H9 (cell line): ENCODE measurements at regions not wholly inside any gene's neighbourhood (a gene's known extent, or its start where the extent isn't known, plus 50 kb on each side); places are given as distances from the start of the nearest gene placed in this dataset.

Experiments used
- DNase-seq: peaks from one replicate; pipeline ENCODE4 v3.0.0-alpha.2; 2017
- H2AFZ ChIP-seq: one replicate; pipeline ENCODE4 v1.6.1; 2013; ENCODE audit warnings: mild to moderate bottlenecking, low read length, control low read depth, moderate library complexity
- H2AK5ac ChIP-seq: 2 replicates; pipeline ENCODE4 v1.6.1; 2013; ENCODE audit warnings: low read length, control low read depth, mixed read lengths; ENCODE audit not compliant: insufficient read length
- H2BK120ac ChIP-seq: one replicate; pipeline ENCODE4 v1.6.1; 2013; ENCODE audit warnings: low read depth, mild to moderate bottlenecking, low read length, control low read depth, inconsistent platforms; ENCODE audit not compliant: poor library complexity, severe bottlenecking
- H2BK12ac ChIP-seq: 2 replicates; pipeline ENCODE4 v1.6.1; 2013; ENCODE audit warnings: low read length, control low read depth, mixed read lengths, low read depth; ENCODE audit not compliant: insufficient read length
- H2BK15ac ChIP-seq: 2 replicates; pipeline ENCODE4 v1.6.1; 2013; ENCODE audit warnings: low read depth, low read length, control low read depth
- H2BK20ac ChIP-seq: one replicate; pipeline ENCODE4 v1.6.1; 2013; ENCODE audit warnings: low read depth, mild to moderate bottlenecking, low read length, control low read depth, inconsistent platforms; ENCODE audit not compliant: poor library complexity, severe bottlenecking
- H2BK5ac ChIP-seq: 2 replicates; pipeline ENCODE4 v1.6.1; 2013; ENCODE audit warnings: low read length, control low read depth, mixed read lengths; ENCODE audit not compliant: insufficient read length
- H3K14ac ChIP-seq: 2 replicates; pipeline ENCODE4 v1.6.1; 2013; ENCODE audit warnings: low read length, control low read depth; ENCODE audit not compliant: insufficient read depth
- H3K18ac ChIP-seq: 2 replicates; pipeline ENCODE4 v1.6.1; 2013; ENCODE audit warnings: low read depth, mild to moderate bottlenecking, mixed read lengths, low read length, control low read depth; ENCODE audit not compliant: insufficient read length
- H3K23ac ChIP-seq: 2 replicates; pipeline ENCODE4 v1.6.1; 2013; ENCODE audit warnings: low read length, control low read depth, mixed read lengths, low read depth; ENCODE audit not compliant: insufficient read length
- H3K23me2 ChIP-seq: 2 replicates; pipeline ENCODE4 v1.6.1; 2013; ENCODE audit warnings: low read depth, mild to moderate bottlenecking, mixed read lengths, low read length, control low read depth; ENCODE audit not compliant: insufficient read length, poor library complexity, severe bottlenecking
- H3K27ac ChIP-seq: 2 replicates; pipeline ENCODE4 v1.5.1; 2013; ENCODE audit warnings: low read length, control low read depth, mixed read lengths, low read depth; ENCODE audit not compliant: insufficient read length
- H3K27me3 ChIP-seq: 2 replicates; pipeline ENCODE4 v1.6.1; 2013; ENCODE audit warnings: low read length, control low read depth, inconsistent platforms; ENCODE audit not compliant: insufficient read depth
- H3K4ac ChIP-seq: 2 replicates; pipeline ENCODE4 v1.6.1; 2013; ENCODE audit warnings: low read depth, mild to moderate bottlenecking, control low read depth, inconsistent platforms, low read length, moderate library complexity
- H3K4me1 ChIP-seq: 2 replicates; pipeline ENCODE4 v1.6.1; 2013; ENCODE audit warnings: low read length, control low read depth, inconsistent platforms; ENCODE audit not compliant: insufficient read depth
- H3K4me2 ChIP-seq: 2 replicates; pipeline ENCODE4 v1.6.1; 2013; ENCODE audit warnings: low read length, control low read depth, mixed read lengths; ENCODE audit not compliant: insufficient read length, insufficient read depth
- H3K56ac ChIP-seq: 2 replicates; pipeline ENCODE4 v1.6.1; 2013; ENCODE audit warnings: low read depth, mild to moderate bottlenecking, mixed read lengths, low read length, control low read depth; ENCODE audit not compliant: insufficient read length
- H3K79me1 ChIP-seq: 2 replicates; pipeline ENCODE4 v1.6.1; 2013; ENCODE audit warnings: low read depth, mild to moderate bottlenecking, moderate library complexity, low read length, control low read depth, inconsistent platforms; ENCODE audit not compliant: insufficient read depth, poor library complexity, severe bottlenecking
- H3K79me2 ChIP-seq: 2 replicates; pipeline ENCODE4 v1.6.1; 2013; ENCODE audit warnings: low read length, control low read depth, inconsistent platforms; ENCODE audit not compliant: insufficient read depth
- H3K9ac ChIP-seq: 2 replicates; pipeline ENCODE4 v1.6.1; 2013; ENCODE audit warnings: low read length, control low read depth, mixed read lengths; ENCODE audit not compliant: insufficient read length; ENCODE audit errors: extremely low read depth
- H3K9me3 ChIP-seq: one replicate; pipeline ENCODE4 v1.6.1; 2013; ENCODE audit warnings: low read depth, low read length, inconsistent platforms; ENCODE audit not compliant: control insufficient read depth
- H3T11ph ChIP-seq: one replicate; pipeline ENCODE4 v1.6.1; 2013; ENCODE audit warnings: mild to moderate bottlenecking, low read length, control low read depth, inconsistent platforms
- H4K20me1 ChIP-seq: one replicate; pipeline ENCODE4 v1.6.1; 2013; ENCODE audit not compliant: control insufficient read depth, insufficient read length, insufficient read depth
- H4K5ac ChIP-seq: 2 replicates; pipeline ENCODE4 v1.6.1; 2013; ENCODE audit warnings: low read depth, mild to moderate bottlenecking, mixed read lengths, low read length, control low read depth; ENCODE audit not compliant: insufficient read length
- H4K8ac ChIP-seq: replicated peaks from 2 replicates; pipeline ENCODE4 v1.6.1; 2013; ENCODE audit warnings: low read length, control low read depth, mixed read lengths, low read depth; ENCODE audit not compliant: insufficient read length
- H4K91ac ChIP-seq: 2 replicates; pipeline ENCODE4 v1.6.1; 2013; ENCODE audit warnings: low read depth, mild to moderate bottlenecking, moderate library complexity, mixed read lengths, low read length, control low read depth; ENCODE audit not compliant: insufficient read length
- H3K27ac Mint-ChIP-seq, 3 experiments: 2 replicates in 2 of 3; 3 replicates in 1 of 3; pipeline ENCODE4 v1.8.0; 2020 to 2021; ENCODE audit warnings: mixed read lengths in 3 of 3, mild to moderate bottlenecking in 1 of 3, moderate library complexity in 1 of 3
- H3K27me3 Mint-ChIP-seq: 2 replicates; pipeline ENCODE4 v1.8.0; 2021; ENCODE audit warnings: low read depth, mild to moderate bottlenecking, moderate library complexity, mixed read lengths
- H3K36me3 Mint-ChIP-seq, 3 experiments: 2 replicates in 2 of 3; 3 replicates in 1 of 3; pipeline ENCODE4 v1.8.0; 2020 to 2021; ENCODE audit warnings: low read depth in 3 of 3, mixed read lengths in 3 of 3; ENCODE audit not compliant: insufficient read depth in 1 of 3
- H3K4me1 Mint-ChIP-seq, 2 experiments: 2 replicates each; pipeline ENCODE4 v1.8.0; 2020; ENCODE audit warnings: mixed read lengths in 2 of 2
- H3K4me3 Mint-ChIP-seq, 2 experiments: 2 replicates in 1 of 2; 3 replicates in 1 of 2; pipeline ENCODE4 v1.8.0; 2020 to 2021; ENCODE audit warnings: mild to moderate bottlenecking in 2 of 2, mixed read lengths in 2 of 2, moderate library complexity in 1 of 2
- H3K9me3 Mint-ChIP-seq, 2 experiments: 2 replicates in 1 of 2; 3 replicates in 1 of 2; pipeline ENCODE4 v1.8.0; 2020; ENCODE audit warnings: mild to moderate bottlenecking in 2 of 2, mixed read lengths in 2 of 2, moderate library complexity in 1 of 2
- CTCF ChIP-seq: fragments of 200-600 bp; sonication (generic); conservative IDR thresholded peaks from 3 replicates; pipeline ENCODE4 v1.8.0; 2021; ENCODE audit warnings: antibody characterized with exemption, mild to moderate bottlenecking
- WGBS: extraction: QIAGEN DNeasy Blood & Tissue Kit; methylation state at CpG from one replicate; pipeline ENCODE4 v1.1.7; 2013; ENCODE audit warnings: missing lambda C conversion rate, low lambda C conversion rate, mixed read lengths; ENCODE audit not compliant: insufficient read length; ENCODE audit errors: extremely low coverage; 5-methylcytosine and 5-hydroxymethylcytosine counted together

DNA sequence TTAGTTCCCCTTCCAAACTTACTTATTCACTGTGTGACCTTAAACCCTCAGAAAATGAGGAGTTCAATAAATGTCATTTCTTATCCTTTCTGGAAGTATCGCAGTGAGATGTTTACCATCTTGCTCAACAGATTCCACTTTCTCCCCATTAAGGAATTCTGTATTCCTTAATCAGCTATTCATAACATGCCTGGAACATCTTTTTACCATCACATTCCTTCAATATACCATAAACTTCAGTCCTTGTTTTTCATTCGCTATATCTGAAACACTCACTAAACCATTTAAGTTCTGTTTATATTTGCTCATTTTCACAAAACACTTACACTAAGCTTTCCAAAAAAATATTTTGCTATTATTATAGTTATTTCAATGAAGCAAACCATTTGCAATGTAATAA, 1158.6 kb downstream of the CDH12 start:
- H3K4me1 ChIP-seq = no peaks in the 10 kb centered on the region
- no peak overlapping the region for H2AK5ac ChIP-seq
- no peak for TF ChIP-seq CTCF
- H2AFZ ChIP-seq = no peak overlapping the region
- H4K91ac ChIP-seq = no peak overlapping the region
- no peak overlapping the region for H3K27ac ChIP-seq
- H2BK15ac ChIP-seq = no peak overlapping the region
- no peak overlapping the region for H3K56ac ChIP-seq
- H3K18ac ChIP-seq = no peak overlapping the region
- H3K23me2 ChIP-seq = no peaks in the 10 kb centered on the region
- Mint-ChIP-seq H3K27me3 (peaks cover 2% of the 10 kb centered on the region; the same call in 1 of the 2 replicates), H3K4me3 (no peak overlapping the region), H3K36me3 (no peaks in the 10 kb centered on the region), H3K9me3 (peaks cover 3 to 6% of the 10 kb centered on the region in 2 experiments; a peak in 3 of 5 replicates), H3K27ac (no peak overlapping the region), H3K4me1 (no peaks in the 10 kb centered on the region)
- no peak overlapping the region for H3K4ac ChIP-seq
- H3K27me3 ChIP-seq = no peaks in the 10 kb centered on the region
- H2BK12ac ChIP-seq = no peak overlapping the region
- H3K9me3 ChIP-seq = no peaks in the 10 kb centered on the region
- H4K20me1 ChIP-seq = no peaks in the 10 kb centered on the region
- no peak overlapping the region for H3K23ac ChIP-seq
- H3K79me2 ChIP-seq = no peaks in the 10 kb centered on the region
- H3K9ac ChIP-seq = no peak overlapping the region
- no peak overlapping the region for H2BK120ac ChIP-seq
- H3K4me2 ChIP-seq = no peak overlapping the region
- no peak overlapping the region for H4K8ac ChIP-seq
- H3K79me1 ChIP-seq = no peaks in the 10 kb centered on the region
- no peak overlapping the region for H4K5ac ChIP-seq
- H2BK5ac ChIP-seq = no peak overlapping the region
- H2BK20ac ChIP-seq = no peak overlapping the region
- 100% methylated on average over 1 of the region's 2 CpGs for WGBS
- no peak overlapping the region for H3T11ph ChIP-seq
- H3K14ac ChIP-seq = no peak overlapping the region
- DNase-seq = no peak
